HG03175 (cell line): ENCODE measurements at regions not wholly inside any gene's neighbourhood (a gene's known extent, or its start where the extent isn't known, plus 50 kb on each side); places are given as distances from the start of the nearest gene placed in this dataset.
"Not testable (repeated sequence)": the region's sequence is repeated elsewhere in the genome, so short reads cannot be mapped to it uniquely, and the experiment has no call there.

Source experiments
- ATAC-seq: cut with Tn5 transposase; IDR thresholded peaks from one replicate; pipeline ENCODE4 v1.9.1; 2021; ENCODE audit warnings: mild to moderate bottlenecking, moderate library complexity; ENCODE audit not compliant: unreplicated experiment

DNA sequence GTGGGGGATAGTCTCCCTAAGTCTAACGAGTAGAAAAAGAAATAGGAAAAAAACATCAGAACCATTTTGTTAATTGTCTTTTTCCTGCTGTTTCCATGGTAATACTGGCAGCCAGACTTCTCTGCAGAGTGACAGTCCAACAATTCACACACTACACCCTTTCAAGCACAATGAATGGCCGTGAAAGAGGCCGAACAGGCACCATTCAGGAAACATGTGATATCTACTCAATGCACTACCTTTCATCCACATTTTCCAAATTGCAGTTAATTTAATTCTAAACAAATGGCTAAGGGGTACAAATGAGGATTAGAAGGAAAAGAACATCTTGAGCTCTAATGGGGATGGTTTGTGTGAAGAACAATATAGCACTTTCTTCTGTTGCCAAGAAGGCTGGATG, 358.5 kb upstream of the ANKRD30A start:
- ATAC-seq: no peak

DNA sequence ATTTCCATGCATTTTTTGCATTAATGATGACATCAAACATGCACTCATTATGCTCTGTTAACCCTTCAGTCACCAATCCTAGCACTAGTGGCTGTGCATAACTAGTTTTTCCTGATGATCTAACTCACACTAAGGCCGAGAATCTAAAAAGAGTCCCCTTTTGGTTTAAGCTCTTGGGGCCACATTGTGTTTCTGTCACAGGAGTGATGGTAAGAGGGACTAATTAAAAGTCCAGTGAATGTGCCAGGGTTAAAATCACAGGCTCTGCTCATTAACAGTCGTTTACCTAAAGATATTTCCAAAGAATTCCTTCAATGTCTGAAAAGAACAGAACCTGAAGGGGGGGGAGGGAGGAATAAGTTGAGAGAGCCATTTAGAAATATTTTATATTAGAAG, 359.0 kb upstream of the ANKRD30A start:
- no peak for ATAC-seq

DNA sequence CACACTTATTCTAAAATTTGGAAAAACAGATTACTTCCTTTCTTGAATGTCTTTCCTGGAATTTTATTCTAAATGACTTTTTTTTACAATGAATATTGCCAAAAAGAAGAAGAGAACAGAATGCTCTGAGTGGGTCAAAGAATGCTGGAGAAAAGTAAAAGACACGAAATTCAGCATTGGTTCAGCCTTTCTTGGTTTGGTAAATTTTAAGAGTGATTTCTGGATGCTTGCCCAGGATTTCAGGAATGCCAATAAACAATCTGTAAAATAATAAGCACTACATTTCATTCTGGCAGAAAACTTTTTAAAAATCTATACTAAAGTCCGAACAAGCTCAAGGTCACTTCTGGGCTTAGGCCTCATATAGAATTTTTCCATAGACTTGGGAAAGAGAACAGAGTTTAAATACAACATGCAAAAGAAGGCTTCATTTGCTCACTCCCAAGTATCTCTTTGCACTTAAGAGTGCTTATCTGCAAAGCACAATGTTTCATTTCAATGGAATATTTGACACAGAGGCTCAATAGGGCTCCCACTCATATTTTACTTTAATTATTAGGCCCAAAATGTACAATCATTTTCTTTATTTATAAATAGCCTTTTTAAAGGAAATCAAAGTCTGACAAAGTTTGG, 359.5 kb upstream of the ANKRD30A start:
- no peak for ATAC-seq

DNA sequence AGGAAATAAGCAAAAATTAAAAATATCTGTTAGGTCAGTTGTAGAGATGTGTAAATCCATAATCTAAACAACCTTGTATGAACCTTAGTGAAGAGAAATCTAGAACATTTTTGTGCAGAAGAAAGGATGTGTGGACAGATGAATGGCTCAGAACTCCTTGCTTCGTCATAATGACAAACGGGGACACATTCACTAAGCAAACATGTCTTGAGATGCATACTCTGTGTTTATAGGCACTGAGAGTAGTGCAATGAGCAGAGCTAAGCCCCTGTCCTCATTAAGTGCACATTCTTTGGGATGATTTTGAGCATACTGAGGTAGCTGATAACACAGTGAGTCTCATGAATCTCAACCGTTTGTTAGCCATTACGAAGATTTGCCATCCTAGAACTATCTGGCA, 360.6 kb upstream of the ANKRD30A start:
- ATAC-seq: no peak

DNA sequence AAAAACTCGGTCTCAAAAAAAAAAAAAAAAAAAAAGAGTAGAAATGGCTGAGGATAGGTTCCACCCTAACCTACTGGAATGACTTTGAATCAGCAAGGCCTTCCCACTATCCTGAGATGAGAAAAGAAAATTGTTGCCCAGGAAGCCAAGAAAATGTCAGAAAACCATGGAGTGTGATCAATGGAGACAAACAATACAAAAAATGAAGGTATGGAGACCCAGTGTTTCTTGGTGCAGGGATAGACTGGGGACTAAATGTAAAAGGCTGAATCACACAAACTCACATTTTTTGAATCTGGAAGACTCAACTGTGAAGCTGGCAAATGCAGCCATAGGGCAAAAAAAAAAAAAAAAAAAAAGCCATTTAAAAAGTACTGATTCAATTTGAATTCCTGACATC, 364.3 kb upstream of the ANKRD30A start:
- ATAC-seq: no peak

DNA sequence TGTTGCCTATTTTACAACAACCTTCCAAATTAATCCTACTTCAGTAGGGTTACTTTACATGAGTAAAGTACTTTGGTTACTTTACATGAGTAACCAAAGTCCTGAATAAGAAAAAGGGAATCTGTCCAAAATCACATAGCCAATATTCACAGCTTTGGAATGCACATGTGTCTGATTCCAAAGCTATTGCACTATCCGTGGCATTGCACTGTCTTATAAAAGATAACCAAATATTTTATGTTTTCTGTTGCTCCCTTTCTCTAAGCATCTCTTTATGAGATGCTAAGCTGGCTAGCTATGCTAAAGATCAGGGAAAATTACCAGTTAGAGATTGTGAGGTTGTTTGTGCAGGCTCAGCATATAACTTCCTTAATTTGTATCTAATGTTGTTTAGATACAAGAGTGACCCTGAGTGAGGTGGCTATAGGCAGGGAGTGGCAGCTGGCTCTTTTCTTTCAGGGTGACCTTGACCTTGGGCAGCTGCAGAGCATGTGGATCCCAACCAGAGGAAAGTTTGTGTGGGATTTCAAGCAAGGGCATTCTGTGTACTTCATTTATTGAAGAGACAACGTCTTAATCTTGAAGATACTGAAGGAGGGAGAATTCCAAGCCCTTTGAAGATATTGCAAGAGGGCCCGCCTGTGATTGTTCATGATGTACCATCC, 366.1 kb upstream of the ANKRD30A start:
- ATAC-seq: no peak

DNA sequence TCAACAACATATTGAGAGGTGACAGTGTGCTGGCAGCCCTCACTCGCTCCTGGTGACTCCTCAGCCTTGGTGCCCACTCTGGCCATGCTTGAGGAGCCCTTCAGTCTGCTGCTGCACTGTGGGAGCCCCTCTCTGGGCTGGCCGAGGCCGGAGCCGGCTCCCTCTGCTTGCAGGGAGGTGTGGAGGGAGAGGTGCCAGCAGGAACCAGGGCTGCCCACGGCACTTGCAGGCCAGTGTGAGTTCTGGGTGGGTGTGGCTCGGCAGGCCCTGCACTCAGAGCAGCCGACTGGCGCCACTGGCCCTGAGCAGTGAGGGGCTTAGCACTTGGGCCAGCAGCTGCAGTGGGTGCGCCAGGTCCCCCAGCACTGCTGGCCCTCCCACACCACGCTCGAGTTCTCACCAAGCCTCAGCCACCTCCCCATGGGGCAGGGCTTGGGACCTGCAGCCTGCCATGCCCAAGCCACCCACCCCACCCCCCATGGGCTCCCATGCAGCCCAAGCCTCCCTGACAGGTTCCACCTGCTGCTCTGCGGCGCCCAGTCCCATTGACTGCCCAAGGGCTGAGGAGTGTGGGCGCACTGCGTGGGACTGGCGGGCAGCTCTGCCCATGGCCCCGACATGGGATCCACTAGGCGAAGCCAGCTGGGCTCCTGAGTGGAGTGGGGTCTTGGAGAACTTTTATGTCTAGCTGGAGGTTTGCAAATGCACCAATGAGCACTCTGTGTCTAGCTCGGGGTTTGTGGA, 377.1 kb upstream of the ANKRD30A start:
- ATAC-seq: no peak

DNA sequence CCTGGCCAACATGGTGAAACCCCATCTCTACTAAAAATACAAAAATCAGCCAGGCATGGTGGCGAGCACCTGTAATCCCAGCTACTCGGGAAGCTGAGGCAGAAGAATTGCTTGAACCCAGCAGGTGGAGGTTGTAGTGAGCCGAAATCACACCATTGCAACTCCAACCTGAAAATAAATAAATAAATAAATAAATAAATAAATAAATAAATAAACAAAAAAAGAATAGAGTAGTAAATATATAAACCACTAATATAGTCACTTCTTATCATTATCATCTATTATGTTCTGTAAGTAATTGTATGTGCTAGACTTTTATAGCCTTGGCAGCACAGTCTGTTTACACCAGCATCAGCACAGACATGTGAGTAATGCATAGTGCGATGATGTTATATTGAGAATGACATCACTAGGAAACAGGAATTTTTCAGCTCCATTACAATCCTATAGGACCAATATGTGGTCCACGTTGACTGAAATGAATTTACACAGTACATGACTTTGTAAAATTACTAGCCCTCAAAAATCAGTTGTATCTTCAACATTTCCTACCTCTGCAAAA, 385.4 kb upstream of the ANKRD30A start:
- ATAC-seq: no peak

DNA sequence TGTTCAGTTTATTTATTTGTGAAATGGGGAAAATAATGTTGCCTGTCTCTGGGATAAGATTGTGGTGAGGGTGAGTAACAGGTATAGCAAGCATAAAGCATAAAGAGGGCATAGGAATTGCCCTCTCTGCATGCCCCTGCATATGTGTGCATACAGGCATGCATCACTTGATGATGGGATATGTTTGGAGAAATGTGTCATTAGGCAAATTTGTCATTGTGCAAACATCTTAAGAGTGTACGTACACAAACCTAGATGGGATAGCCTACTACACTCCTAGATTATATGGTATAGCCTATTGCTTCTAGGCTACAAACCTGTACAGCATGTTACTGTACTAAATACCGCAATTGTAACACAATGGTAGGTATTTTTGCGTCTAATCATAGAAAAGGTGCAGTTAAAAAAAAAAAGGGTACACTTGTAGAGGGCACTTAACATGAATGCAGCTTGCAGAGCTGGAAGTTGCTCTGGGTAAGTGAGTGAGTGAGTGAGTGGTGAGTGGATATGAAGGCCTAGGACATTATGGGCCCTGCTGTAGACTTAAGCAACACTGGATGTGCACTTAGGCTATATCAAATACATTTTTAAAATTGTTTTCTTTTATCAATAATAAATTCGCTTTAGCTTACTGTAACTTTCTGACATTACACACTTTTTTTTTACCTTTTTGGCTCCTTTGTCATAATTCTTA, 386.5 kb upstream of the ANKRD30A start:
- ATAC-seq: no peak

DNA sequence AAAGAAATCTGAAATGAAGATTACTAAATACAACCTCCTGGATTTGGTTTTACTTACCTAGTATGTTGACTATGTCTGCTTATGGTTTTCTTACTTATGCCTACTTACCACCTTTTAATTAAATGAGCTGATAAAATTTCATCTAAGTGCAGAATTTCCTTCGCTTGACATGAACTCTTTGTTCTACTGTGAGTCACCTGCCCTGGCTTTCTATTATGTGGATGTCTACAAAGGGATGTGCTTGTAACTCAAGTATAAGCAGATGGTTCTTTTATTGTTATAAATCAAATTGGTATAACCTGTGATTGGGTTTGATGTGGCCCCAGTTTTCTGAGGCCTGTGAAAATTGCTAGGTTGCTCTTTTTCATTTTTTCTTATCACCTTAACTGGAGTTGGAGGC, 389.1 kb upstream of the ANKRD30A start:
- ATAC-seq: no peak

DNA sequence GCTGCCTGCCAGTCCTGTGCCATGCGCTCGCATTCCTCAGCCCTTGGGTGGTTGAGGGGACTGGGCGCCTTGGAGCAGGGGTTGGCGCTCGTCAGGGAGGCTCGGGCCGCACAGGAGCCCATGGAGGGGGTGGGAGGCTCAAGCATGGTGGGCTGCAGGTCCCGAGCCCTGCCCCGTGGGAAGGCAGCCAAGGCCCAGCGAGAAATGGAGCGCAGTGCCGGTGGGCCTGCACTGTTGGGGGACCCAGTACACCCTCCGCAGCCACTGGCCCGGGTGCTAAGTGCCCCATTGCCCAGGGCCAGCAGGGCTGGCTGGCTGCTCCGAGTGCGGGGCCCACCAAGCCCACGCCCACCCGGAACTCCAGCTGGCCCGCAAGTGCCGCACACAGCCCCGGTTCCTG, 390.8 kb upstream of the ANKRD30A start:
- ATAC-seq: not testable (repeated sequence)

DNA sequence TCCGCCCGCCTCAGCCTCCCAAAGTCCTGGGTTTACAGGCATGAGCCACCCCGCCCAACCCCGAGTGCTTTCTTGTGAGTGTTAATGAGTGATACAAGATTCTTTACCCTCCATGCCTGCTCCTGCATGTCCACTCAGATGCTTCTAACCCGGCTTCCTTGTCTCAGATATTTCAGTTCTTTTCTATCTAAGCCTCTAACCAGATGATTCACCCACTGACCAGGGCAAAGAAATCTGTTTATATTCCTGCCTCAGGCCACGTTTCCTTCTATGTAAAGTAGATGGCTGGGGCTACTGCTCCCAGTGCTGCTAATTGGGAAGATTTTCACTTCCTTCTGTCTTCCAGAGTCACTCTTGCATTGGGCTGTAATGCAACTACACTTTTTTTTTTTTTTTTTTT, 395.1 kb upstream of the ANKRD30A start:
- no peak for ATAC-seq

DNA sequence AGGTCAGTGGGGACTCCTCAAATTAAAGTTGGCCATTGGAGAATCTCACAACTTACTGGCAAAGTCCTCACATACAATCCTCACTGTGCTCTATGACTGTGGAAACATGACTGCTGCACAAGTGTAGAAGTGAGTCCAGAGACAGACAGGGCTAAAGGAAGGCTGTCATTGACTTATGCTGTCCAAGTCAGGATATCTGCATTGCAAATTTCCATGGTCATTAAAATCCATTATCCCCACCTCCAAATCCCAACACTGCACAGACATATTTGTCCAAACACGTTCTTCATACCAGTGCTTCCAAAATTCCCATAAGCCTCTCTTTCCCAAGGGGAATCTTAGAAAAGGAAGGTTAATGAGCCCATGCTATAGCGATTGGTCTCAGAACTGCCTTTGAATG, 396.8 kb upstream of the ANKRD30A start:
- ATAC-seq: no peak

DNA sequence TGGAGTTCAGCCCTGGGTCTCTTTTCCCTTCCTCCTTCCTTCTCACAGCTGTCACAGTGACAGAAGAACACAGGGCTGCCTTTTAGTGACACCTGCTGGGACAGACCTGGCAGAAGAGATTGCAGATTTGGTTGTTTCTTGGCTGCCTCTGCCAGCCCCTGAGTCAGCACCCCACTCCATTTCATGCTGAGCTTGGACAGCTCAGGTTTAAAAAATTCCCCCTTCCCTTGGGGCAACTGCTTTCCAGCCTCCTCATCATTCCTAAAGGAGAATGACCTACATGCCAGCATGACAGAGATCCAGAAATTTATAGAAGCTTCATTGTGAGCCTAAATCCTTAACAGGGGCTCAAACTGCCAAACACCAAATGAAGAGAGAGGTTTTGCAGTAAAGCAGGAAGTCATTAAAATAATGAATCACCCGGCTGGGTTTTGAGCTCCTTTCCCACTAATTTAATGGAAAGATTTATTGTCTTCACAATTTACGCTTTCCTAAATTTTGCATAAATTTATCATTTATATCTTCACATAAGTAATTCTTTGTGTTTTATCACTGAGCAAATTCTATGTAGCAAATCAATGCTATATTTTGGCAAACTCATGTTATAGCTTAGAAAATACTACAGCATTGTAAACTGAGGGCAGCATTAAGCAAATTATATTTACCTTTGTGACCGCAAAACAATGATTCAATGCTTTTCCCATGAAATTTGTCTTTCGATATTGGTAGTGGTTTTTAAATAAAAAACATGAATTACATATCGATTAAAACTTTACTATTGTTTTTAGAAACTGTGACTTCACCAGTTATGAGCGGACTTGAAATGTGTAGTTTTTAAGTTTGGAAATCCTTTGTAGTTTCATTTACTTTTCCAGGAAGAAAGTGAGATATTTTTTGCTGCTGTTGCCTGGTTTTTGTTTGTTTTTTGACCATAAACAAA, 399.5 kb upstream of the ANKRD30A start:
- ATAC-seq: no peak

DNA sequence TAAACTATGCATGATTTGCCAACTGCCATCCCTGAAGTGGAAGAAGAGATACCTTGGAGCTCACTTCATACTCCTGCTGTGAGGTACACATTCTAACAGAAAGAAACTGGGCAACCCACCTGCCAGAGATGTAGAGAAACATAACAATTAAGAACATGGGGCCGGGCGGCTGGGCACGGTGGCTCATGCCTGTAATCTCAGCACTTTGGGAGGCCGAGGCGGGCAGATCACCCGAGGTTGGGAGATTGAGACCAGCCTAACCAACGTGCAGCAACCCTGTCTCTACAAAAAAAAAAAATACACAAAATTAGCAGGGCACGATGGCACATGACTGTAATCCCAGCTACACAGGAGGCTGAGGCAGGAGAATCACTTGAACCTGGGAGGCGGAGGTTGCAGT, 402.6 kb upstream of the ANKRD30A start:
- ATAC-seq: no peak

DNA sequence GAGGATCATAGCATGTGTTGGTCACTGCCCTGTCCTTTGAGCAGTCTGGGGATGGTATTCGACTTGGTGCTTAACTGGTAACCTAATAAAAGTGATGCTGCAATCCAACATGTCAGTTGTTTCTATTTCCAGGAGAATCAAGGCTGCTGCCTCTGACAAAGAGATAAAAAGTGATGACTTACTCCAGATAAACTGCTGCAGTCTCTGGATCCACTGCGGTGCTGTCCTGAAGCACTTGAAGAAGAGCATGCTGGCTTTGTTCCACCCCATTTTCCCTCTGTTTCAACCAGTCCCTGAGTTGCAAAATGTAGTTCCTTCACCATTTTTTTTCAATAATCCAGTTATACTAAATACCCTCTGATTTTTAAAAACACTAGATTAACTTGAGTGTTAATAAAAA, 403.5 kb upstream of the ANKRD30A start:
- no peak for ATAC-seq

DNA sequence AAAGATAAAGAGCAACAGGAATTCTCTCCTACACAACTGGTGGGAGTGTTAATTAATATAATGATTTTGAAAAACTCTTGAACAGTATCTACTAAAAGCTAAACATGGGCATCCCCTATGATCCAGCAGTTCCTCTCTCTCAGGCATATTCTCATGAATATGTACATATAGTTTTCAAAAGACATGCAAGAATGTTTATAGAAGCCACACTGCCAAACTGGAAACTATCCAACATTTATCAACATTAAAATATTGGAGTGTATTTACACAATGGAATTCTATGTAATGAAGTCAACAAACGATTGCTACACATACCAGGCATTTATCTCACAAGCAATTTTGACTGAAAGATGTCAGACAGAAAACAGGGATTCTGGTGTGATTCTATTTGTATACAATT, 404.5 kb upstream of the ANKRD30A start:
- no peak for ATAC-seq

DNA sequence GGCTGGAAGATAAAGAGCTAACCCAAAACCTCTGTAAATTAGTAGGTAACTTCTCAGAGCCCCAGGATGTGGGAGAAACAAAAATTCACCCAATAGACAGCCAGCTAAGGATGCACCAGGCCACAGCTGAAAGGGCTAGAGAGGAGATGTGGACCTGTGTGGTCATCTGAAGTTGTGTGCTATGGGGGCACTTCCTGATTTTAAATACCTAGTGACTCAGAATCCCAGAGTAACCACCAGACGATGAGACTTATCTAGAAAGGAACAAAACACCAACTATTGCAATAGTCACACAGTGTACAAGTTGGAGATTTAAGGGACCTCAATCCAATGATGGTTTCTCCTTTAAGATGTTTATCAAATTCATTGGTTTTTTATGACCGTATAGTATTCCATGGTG, 408.3 kb upstream of the ANKRD30A start:
- no peak for ATAC-seq

DNA sequence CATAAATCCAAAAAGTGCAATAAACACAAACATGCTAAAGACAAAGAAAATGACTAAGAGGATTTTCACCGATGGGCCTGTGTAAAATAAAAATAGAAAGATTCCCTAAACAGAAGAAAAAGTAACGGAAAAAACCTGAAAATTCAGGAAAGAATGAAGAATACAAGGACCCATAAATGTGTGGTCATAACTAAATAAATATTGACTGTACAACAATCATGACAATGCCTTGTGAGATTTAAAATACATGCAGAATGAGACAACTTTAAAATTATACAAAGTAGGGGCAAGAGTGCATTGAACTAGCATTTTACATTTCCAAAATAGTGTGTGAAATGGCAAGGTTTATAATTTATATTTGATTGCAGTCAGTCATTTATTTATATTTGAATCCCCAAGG, 409.1 kb upstream of the ANKRD30A start:
- no peak for ATAC-seq

DNA sequence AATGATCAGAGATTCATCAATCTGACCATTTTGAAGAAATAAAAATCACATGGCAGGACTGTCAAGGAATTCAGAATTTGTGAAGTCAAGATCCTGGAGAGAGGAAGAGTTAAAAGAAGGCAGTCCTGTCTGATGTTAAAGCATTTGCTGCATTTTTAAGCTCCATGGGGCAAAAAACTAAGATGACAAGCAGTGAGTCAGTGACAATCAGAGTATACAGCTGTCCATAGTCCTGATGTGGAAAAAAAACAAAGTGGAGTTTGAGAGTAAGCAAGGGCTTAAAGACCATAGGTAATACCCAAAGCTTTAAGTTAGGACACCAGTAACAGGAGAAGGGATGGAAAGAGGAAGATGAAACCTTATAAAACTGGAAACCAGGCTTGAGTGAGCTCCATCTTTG, 412.7 kb upstream of the ANKRD30A start:
- ATAC-seq: no peak
